ENCODE measurements at regions not wholly inside any gene's neighbourhood (a gene's known extent, or its start where the extent isn't known, plus 50 kb on each side); places are given as distances from the start of the nearest gene placed in this dataset.

DNA sequence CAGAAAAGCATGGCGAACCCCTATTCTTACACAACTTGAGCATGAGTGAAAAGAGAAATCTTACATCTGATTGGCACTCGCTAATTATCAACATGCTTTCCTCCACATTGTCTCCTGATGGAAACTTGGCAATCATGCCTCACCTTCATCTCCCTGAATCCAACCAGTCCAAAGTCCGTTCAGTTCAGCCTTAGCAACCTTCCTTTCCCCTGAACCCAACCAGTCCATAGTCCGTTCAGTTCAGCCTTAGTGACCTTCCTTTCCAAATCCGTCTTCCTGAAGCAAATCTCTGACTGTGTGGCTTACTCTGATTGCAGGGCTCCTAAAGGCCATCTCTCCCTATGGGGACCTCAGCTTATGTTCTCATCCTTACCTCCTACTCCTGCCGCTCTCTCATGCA is 538.3 kb upstream of the CLINT1 start:
- H3K27ac ChIP-seq, result no peak overlapping the region
- WGBS, result 86% methylated on average over 6 of the region's 6 CpGs
- H3K36me3 ChIP-seq, result no peaks in the 10 kb centered on the region
- no peak overlapping the region for H3K4me3 ChIP-seq
- no peaks in the 10 kb centered on the region for H3K4me1 ChIP-seq
- no peaks in the 10 kb centered on the region for H3K27me3 ChIP-seq
- TF ChIP-seq EP300 (IDR thresholded peaks at IDR 0.05) (no peak), POLR2A (IDR thresholded peaks at IDR 0.05) (no peak), POLR2AphosphoS5 (IDR thresholded peaks at IDR 0.05) (no peak)
- TF ChIP-seq, protein P1, sequence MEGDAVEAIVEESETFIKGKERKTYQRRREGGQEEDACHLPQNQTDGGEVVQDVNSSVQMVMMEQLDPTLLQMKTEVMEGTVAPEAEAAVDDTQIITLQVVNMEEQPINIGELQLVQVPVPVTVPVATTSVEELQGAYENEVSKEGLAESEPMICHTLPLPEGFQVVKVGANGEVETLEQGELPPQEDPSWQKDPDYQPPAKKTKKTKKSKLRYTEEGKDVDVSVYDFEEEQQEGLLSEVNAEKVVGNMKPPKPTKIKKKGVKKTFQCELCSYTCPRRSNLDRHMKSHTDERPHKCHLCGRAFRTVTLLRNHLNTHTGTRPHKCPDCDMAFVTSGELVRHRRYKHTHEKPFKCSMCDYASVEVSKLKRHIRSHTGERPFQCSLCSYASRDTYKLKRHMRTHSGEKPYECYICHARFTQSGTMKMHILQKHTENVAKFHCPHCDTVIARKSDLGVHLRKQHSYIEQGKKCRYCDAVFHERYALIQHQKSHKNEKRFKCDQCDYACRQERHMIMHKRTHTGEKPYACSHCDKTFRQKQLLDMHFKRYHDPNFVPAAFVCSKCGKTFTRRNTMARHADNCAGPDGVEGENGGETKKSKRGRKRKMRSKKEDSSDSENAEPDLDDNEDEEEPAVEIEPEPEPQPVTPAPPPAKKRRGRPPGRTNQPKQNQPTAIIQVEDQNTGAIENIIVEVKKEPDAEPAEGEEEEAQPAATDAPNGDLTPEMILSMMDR (IDR thresholded peaks at IDR 0.05), result no peak
- no peaks in the 10 kb centered on the region for H3K9me3 ChIP-seq
- no peak for DNase-seq (ENCODE audit: low spot score in 2 of 2)

DNA sequence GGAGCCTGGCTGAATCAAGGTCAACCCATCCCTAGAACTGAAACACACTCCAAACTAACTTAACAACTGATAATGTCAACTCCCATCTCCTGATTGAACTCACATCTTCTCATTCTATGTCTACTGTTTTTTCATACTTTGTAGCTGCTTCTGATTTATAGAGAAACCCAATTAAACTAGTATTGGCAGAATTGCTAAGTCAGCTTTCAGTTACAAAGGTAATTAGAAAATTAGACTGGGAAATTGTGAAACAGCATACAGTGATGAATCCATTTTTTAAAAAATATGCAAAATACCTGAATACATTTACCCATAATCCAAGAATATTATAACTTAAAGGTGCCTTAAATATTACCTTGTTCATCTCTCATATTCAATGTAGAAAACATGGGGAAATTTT is 535.2 kb upstream of the CLINT1 start:
- H3K9me3 ChIP-seq, result no peaks in the 10 kb centered on the region
- H3K4me3 ChIP-seq, result no peak overlapping the region
- no peaks in the 10 kb centered on the region for H3K4me1 ChIP-seq
- no peak overlapping the region for H3K27ac ChIP-seq
- no peaks in the 10 kb centered on the region for H3K36me3 ChIP-seq
- TF ChIP-seq POLR2AphosphoS5 (IDR thresholded peaks at IDR 0.05) (no peak), EP300 (IDR thresholded peaks at IDR 0.05) (no peak), POLR2A (IDR thresholded peaks at IDR 0.05) (no peak)
- TF ChIP-seq, protein P1 (IDR thresholded peaks at IDR 0.05), result no peak
- DNase-seq (ENCODE audit: low spot score in 2 of 2), result no peak
- no peaks in the 10 kb centered on the region for H3K27me3 ChIP-seq

DNA sequence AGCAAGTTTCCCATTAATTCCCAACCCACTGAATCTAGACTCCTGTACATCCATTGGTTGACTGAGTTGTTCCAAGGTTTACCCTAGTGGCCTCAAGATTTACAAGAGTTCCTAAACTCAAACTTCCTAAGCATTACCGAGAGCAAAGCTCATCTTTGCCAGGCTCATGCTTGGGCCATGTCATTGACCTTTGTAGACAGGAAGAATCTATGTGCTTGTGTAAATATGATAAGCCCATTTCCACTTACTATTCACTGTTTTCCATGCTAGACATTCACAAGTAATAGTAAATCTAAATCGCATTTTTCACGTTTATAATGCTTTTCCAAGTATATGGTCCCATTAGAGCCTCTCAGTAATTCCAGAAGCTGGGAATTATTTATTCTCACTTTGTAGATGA is 534.5 kb upstream of the CLINT1 start:
- Histone ChIP-seq H3K9me3 (no peaks in the 10 kb centered on the region), H3K4me3 (no peak overlapping the region), H3K4me1 (no peaks in the 10 kb centered on the region), H3K36me3 (no peaks in the 10 kb centered on the region), H3K27me3 (no peaks in the 10 kb centered on the region), H3K27ac (no peak overlapping the region)
- TF ChIP-seq EP300 (IDR thresholded peaks at IDR 0.05), result no peak
- TF ChIP-seq POLR2AphosphoS5 (IDR thresholded peaks at IDR 0.05), result no peak
- no peak for TF ChIP-seq POLR2A (IDR thresholded peaks at IDR 0.05)
- TF ChIP-seq, protein P1 (IDR thresholded peaks at IDR 0.05), result no peak
- WGBS, result 75% methylated on average over 3 of the region's 3 CpGs
- DNase-seq (ENCODE audit: low spot score in 2 of 2), result no peak

DNA sequence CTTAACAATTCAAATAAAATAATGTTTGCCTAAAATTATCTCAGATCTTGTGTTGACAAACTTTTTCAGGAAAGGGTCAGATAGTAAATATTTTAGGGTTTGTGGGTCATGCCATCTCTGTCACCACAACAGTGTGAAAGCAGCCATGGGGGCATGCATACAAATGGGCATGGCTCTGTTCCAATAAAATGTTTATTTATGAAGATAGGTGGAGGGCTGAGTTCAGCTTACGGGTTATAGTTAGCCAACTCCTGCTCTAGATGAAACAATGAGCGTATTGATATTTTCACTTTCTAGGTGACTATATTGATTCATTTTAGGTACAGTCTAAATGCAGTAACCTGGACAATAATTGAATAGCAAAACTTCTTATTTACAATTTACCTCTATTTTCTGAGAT is 533.8 kb upstream of the CLINT1 start:
- no peak for DNase-seq (ENCODE audit: low spot score in 2 of 2)
- Histone ChIP-seq H3K4me1 (no peaks in the 10 kb centered on the region), H3K4me3 (no peak overlapping the region), H3K27ac (no peak overlapping the region), H3K36me3 (no peaks in the 10 kb centered on the region), H3K9me3 (no peaks in the 10 kb centered on the region), H3K27me3 (no peaks in the 10 kb centered on the region)
- TF ChIP-seq POLR2A (IDR thresholded peaks at IDR 0.05) (no peak), POLR2AphosphoS5 (IDR thresholded peaks at IDR 0.05) (no peak), EP300 (IDR thresholded peaks at IDR 0.05) (no peak)
- TF ChIP-seq, protein P1 (IDR thresholded peaks at IDR 0.05), result no peak
- 61% methylated on average over 2 of the region's 2 CpGs for WGBS

DNA sequence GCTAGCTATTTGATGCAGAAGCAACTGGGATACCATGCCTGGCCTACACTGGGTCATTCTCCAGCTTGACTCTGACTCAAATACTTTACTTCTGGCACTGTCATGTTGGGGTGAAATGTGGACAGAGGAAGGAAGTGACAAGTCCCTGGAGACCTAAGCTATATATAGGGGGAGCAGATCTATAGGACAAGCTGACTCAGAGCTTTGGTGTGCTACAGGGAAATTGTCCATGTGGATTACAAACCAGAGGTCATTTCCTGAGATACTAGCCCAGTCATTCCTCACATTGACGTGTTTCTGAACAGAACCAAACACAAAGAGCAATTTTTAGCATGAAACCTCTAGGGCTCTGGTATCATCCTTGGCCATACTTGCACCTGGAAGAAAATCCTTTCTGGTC is 531.6 kb upstream of the CLINT1 start:
- Histone ChIP-seq H3K9me3 (no peaks in the 10 kb centered on the region), H3K4me1 (no peaks in the 10 kb centered on the region), H3K27ac (no peak overlapping the region), H3K27me3 (no peaks in the 10 kb centered on the region), H3K36me3 (no peaks in the 10 kb centered on the region), H3K4me3 (no peak overlapping the region)
- no peak for DNase-seq (ENCODE audit: low spot score in 2 of 2)
- TF ChIP-seq POLR2AphosphoS5 (IDR thresholded peaks at IDR 0.05) (no peak), EP300 (IDR thresholded peaks at IDR 0.05) (no peak), POLR2A (IDR thresholded peaks at IDR 0.05) (no peak)
- TF ChIP-seq, protein P1 (IDR thresholded peaks at IDR 0.05), result no peak
- 70% methylated on average over 1 of the region's 1 CpG for WGBS
